H1 (cell line): ENCODE measurements at regions not wholly inside any gene's neighbourhood (a gene's known extent, or its start where the extent isn't known, plus 50 kb on each side); places are given as distances from the start of the nearest gene placed in this dataset.

Experiments used
- CTCF ChIA-PET: fragments of 300-600 bp; sonication (Branson Sonifier 250); formaldehyde crosslinking; loops from one replicate; lab custom pipeline; 2021; ENCODE audit not compliant: partially characterized antibody; lab: Charles Lee
- POLR2A ChIA-PET: fragments of 300-600 bp; sonication (Branson Sonifier 250); formaldehyde crosslinking; loops from one replicate; lab custom pipeline; 2021; ENCODE audit warnings: inconsistent platforms; ENCODE audit not compliant: partially characterized antibody; lab: Charles Lee
- DNase-seq, 2 experiments: peaks; one replicate each; pipeline versions ENCODE4 v3.0.0 to v3.0.0-alpha.2; 2010 to 2022; ENCODE audit warnings: low spot score in 2 of 2, low read depth in 1 of 2, mixed read lengths in 1 of 2
- FAIRE-seq: peaks from 2 replicates; lab custom pipeline; 2011; peaks lifted over from hg19 to GRCh38; lab: Jason Lieb, UNC
- H2AFZ ChIP-seq: 2 replicates; pipeline ENCODE4 v1.8.1; 2012; ENCODE audit warnings: low read length, inconsistent platforms
- H2AK5ac ChIP-seq: 2 replicates; pipeline ENCODE4 v1.6.1; 2013; ENCODE audit warnings: low read depth, low read length
- H2BK120ac ChIP-seq: replicated peaks from 2 replicates; pipeline ENCODE3; 2013; ENCODE audit warnings: low read depth, low read length, inconsistent platforms
- H2BK12ac ChIP-seq: 2 replicates; pipeline ENCODE4 v1.6.1; 2013; ENCODE audit warnings: low read depth, low read length
- H2BK15ac ChIP-seq: 2 replicates; pipeline ENCODE4 v1.6.1; 2013; ENCODE audit warnings: low read length
- H2BK20ac ChIP-seq: 2 replicates; pipeline ENCODE4 v1.6.1; 2013; ENCODE audit warnings: low read length
- H2BK5ac ChIP-seq: 2 replicates; pipeline ENCODE4 v1.6.1; 2013; ENCODE audit warnings: low read depth, low read length
- H3K14ac ChIP-seq: 2 replicates; pipeline ENCODE4 v1.6.1; 2013; ENCODE audit warnings: inconsistent platforms; ENCODE audit not compliant: insufficient read length
- H3K18ac ChIP-seq: 2 replicates; pipeline ENCODE4 v1.6.1; 2013; ENCODE audit warnings: low read length; ENCODE audit errors: extremely low read depth
- H3K23ac ChIP-seq: 2 replicates; pipeline ENCODE4 v1.6.1; 2013; ENCODE audit warnings: inconsistent platforms; ENCODE audit not compliant: insufficient read length
- H3K23me2 ChIP-seq: 2 replicates; pipeline ENCODE4 v1.6.1; 2013; ENCODE audit warnings: low read depth, low read length
- H3K27ac ChIP-seq: 2 replicates; pipeline ENCODE4 v1.6.1; 2011; ENCODE audit warnings: low read depth, low read length, inconsistent platforms
- H3K27me3 ChIP-seq, 4 experiments: replicated peaks in 1 of 4; 1 replicate in 1 of 4; 2 replicates in 3 of 4; pipeline versions ENCODE4 v1.6.1 to v1.8.1; 2011 to 2013; ENCODE audit warnings: low read length in 3 of 4, mild to moderate bottlenecking in 3 of 4, inconsistent platforms in 2 of 4, mixed read lengths in 2 of 4, moderate library complexity in 1 of 4; ENCODE audit not compliant: control insufficient read depth in 3 of 4, insufficient read depth in 3 of 4; ENCODE audit errors: extremely low read depth in 1 of 4
- H3K36me3 ChIP-seq, 4 experiments: 2 replicates each; pipeline versions ENCODE4 v1.6.1 to v1.8.1; 2011 to 2013; ENCODE audit warnings: mild to moderate bottlenecking in 4 of 4, low read length in 3 of 4, moderate library complexity in 2 of 4, control low read depth in 1 of 4, inconsistent platforms in 1 of 4; ENCODE audit not compliant: insufficient read depth in 4 of 4, control insufficient read depth in 2 of 4
- H3K4ac ChIP-seq: replicated peaks from 2 replicates; pipeline ENCODE3; 2013; ENCODE audit warnings: low read length, low read depth, mixed read lengths, inconsistent platforms; ENCODE audit not compliant: insufficient read length
- H3K4me1 ChIP-seq, 4 experiments: replicated peaks in 1 of 4; 1 replicate in 1 of 4; 2 replicates in 3 of 4; pipeline versions ENCODE4 v1.6.1 to v1.8.1; 2011 to 2013; ENCODE audit warnings: low read length in 3 of 4, inconsistent platforms in 2 of 4, mixed read lengths in 1 of 4; ENCODE audit not compliant: insufficient read depth in 4 of 4, control insufficient read depth in 3 of 4
- H3K4me2 ChIP-seq, 2 experiments: 2 replicates each; pipeline versions ENCODE4 v1.6.1 to v1.8.1; 2011 to 2013; ENCODE audit warnings: low read depth in 2 of 2, low read length in 2 of 2, control low read depth in 1 of 2, inconsistent platforms in 1 of 2, mild to moderate bottlenecking in 1 of 2; ENCODE audit not compliant: insufficient read depth in 1 of 2
- H3K4me3 ChIP-seq, 4 experiments: fragments of 200-600, 300-600 bp in 1 of 4; sonication (generic), shearing (Covaris generic), sonication (Bioruptor Twin) in 1 of 4; 2 replicates each; pipeline versions ENCODE4 v1.5.1 to v1.8.1; 2011 to 2016; ENCODE audit warnings: low read length in 4 of 4, low read depth in 3 of 4, control low read depth in 2 of 4, inconsistent platforms in 2 of 4, mild to moderate bottlenecking in 2 of 4, mixed read lengths in 1 of 4, moderate library complexity in 1 of 4; ENCODE audit not compliant: insufficient read depth in 2 of 4; ENCODE audit errors: extremely low read depth in 1 of 4
- H3K56ac ChIP-seq: replicated peaks from 2 replicates; pipeline ENCODE3; 2013; ENCODE audit warnings: low read depth, mild to moderate bottlenecking, mixed read lengths, low read length, inconsistent platforms; ENCODE audit not compliant: insufficient read length
- H3K79me1 ChIP-seq: 2 replicates; pipeline ENCODE4 v1.6.1; 2013; ENCODE audit warnings: low read depth, low read length, control low read depth
- H3K79me2 ChIP-seq, 2 experiments: 2 replicates each; pipeline versions ENCODE4 v1.6.1 to v1.8.1; 2012 to 2013; ENCODE audit warnings: low read length in 2 of 2, mild to moderate bottlenecking in 2 of 2, inconsistent platforms in 1 of 2; ENCODE audit not compliant: insufficient read depth in 2 of 2, control insufficient read depth in 1 of 2
- H3K9ac ChIP-seq, 4 experiments: replicated peaks in 1 of 4; 1 replicate in 1 of 4; 2 replicates in 3 of 4; pipeline versions ENCODE4 v1.6.1 to v1.8.1; 2011 to 2013; ENCODE audit warnings: low read depth in 3 of 4, low read length in 3 of 4, control low read depth in 2 of 4, mild to moderate bottlenecking in 2 of 4, moderate library complexity in 2 of 4, inconsistent platforms in 1 of 4; ENCODE audit errors: extremely low read depth in 1 of 4
- H3K9me3 ChIP-seq, 2 experiments: 2 replicates each; pipeline versions ENCODE4 v1.6.1 to v1.8.1; 2012 to 2013; ENCODE audit warnings: mild to moderate bottlenecking in 2 of 2, moderate library complexity in 2 of 2, control low read depth in 1 of 2, inconsistent platforms in 1 of 2, low read depth in 1 of 2, low read length in 1 of 2, mixed read lengths in 1 of 2; ENCODE audit not compliant: insufficient read depth in 2 of 2
- H4K20me1 ChIP-seq, 2 experiments: replicated peaks in 1 of 2; 2 replicates each; pipeline versions ENCODE3 to v1.8.1; 2011 to 2013; ENCODE audit warnings: inconsistent platforms in 2 of 2, low read length in 2 of 2, mild to moderate bottlenecking in 1 of 2; ENCODE audit not compliant: insufficient read depth in 2 of 2, control insufficient read depth in 1 of 2
- H4K5ac ChIP-seq: 2 replicates; pipeline ENCODE4 v1.6.1; 2013; ENCODE audit warnings: low read length, low read depth, mixed read lengths, inconsistent platforms; ENCODE audit not compliant: insufficient read length
- H4K8ac ChIP-seq: 2 replicates; pipeline ENCODE4 v1.8.0; 2013; ENCODE audit warnings: mild to moderate bottlenecking, moderate library complexity, low read length, inconsistent platforms; ENCODE audit not compliant: insufficient read depth; ENCODE audit errors: extremely low read depth
- H4K91ac ChIP-seq: replicated peaks from 2 replicates; pipeline ENCODE3; 2013; ENCODE audit warnings: low read length, mixed read lengths, inconsistent platforms; ENCODE audit not compliant: insufficient read length
- CHD2 ChIP-seq: IDR thresholded peaks from 2 replicates; pipeline ENCODE4 v1.6.1; 2012; ENCODE audit warnings: low read length, improper control_type of control experiment
- EP300 ChIP-seq, 2 experiments: IDR thresholded peaks; 1 replicate in 1 of 2; 2 replicates in 1 of 2; pipeline ENCODE4 v1.6.1; 2011 to 2012; ENCODE audit warnings: low read depth in 2 of 2, low read length in 2 of 2, mild to moderate bottlenecking in 2 of 2, borderline replicate concordance in 1 of 2, inconsistent platforms in 1 of 2, moderate library complexity in 1 of 2
- FOSL1 ChIP-seq: IDR thresholded peaks from 2 replicates; pipeline ENCODE4 v1.6.1; 2011; ENCODE audit warnings: mild to moderate bottlenecking, low read depth, low read length, moderate library complexity; ENCODE audit not compliant: insufficient read depth
- JUND ChIP-seq: IDR thresholded peaks from 2 replicates; pipeline ENCODE4 v1.6.1; 2011; ENCODE audit warnings: mild to moderate bottlenecking, improper control_type of control experiment, low read length
- POLR2AphosphoS5 ChIP-seq: IDR thresholded peaks from 2 replicates; pipeline ENCODE4 v1.6.1; 2011; ENCODE audit warnings: low read depth, low read length
- POU5F1 ChIP-seq: IDR thresholded peaks from 2 replicates; pipeline ENCODE4 v1.6.1; 2011; ENCODE audit warnings: low read depth, mild to moderate bottlenecking, low read length, moderate library complexity
- SUZ12 ChIP-seq: fragments of 200-600 bp; sonication (generic); IDR thresholded peaks from 2 replicates; pipeline ENCODE4 v1.6.1; 2012; ENCODE audit warnings: mild to moderate bottlenecking, inconsistent platforms, low read length, moderate library complexity, mixed read lengths
- TAF7 ChIP-seq: optimal IDR thresholded peaks from 2 replicates; pipeline ENCODE3; 2011; ENCODE audit warnings: low read depth, mild to moderate bottlenecking, inconsistent platforms, low read length, moderate library complexity, borderline replicate concordance
- WGBS, 2 experiments: shearing (Covaris generic) in 1 of 2; methylation state at CpG; one replicate each; pipeline versions ENCODE4 v1.1.6 to v1.1.7; 2013 to 2015; ENCODE audit warnings: low lambda C conversion rate in 2 of 2, mixed read lengths in 2 of 2, inconsistent platforms in 1 of 2, low coverage in 1 of 2, missing lambda C conversion rate in 1 of 2; ENCODE audit not compliant: insufficient replicate concordance in 2 of 2, insufficient coverage in 1 of 2, insufficient read length in 1 of 2; ENCODE audit errors: extremely low coverage in 1 of 2, missing lambda C conversion rate in 1 of 2; 5-methylcytosine and 5-hydroxymethylcytosine counted together
- TF ChIP-seq, protein P1 (sequence below): IDR thresholded peaks from 2 replicates; pipeline ENCODE4 v1.6.1; 2012; ENCODE audit warnings: low read length, inconsistent platforms
- TF ChIP-seq, protein P2 (sequence below), 3 experiments: IDR thresholded peaks; 1 replicate in 2 of 3; 2 replicates in 1 of 3; pipeline versions ENCODE4 v1.5.1 to v1.6.1; 2011; ENCODE audit warnings: low read length in 3 of 3, mild to moderate bottlenecking in 3 of 3, inconsistent platforms in 2 of 3, low read depth in 1 of 3, moderate library complexity in 1 of 3; ENCODE audit not compliant: insufficient read depth in 1 of 3; ENCODE audit errors: control extremely low read depth in 1 of 3

DNA sequence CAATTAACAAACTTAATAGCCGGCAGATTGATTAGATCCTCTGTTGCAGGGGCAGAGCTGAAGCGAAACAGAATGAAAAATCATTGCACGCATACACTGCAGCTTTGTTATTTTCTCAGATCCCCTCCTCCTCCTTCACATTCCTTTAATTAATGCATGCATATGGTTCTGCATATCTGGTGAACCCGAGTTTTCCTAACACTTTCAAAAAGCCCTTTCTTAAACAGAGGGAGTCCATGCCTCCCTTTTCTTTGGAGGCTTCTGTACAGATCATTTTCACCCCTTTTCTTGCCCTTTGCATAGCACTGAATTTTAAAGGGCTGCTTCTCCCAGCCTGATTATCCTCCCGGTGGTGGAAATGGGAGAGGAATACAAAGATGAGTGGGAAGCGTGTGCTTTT, 136.6 kb upstream of the TBCA start:
- no peak overlapping the region for H2AK5ac ChIP-seq
- FAIRE-seq, result no peak
- CTCF ChIA-PET, result interaction anchor here (1.0 kb wide), 1 partner anchor 45 kb away, joined by 3 read pairs; no protein-coding TSS in a partner anchor
- TF ChIP-seq JUND, result no peak
- TF ChIP-seq SUZ12, result no peak
- TF ChIP-seq, protein P1, sequence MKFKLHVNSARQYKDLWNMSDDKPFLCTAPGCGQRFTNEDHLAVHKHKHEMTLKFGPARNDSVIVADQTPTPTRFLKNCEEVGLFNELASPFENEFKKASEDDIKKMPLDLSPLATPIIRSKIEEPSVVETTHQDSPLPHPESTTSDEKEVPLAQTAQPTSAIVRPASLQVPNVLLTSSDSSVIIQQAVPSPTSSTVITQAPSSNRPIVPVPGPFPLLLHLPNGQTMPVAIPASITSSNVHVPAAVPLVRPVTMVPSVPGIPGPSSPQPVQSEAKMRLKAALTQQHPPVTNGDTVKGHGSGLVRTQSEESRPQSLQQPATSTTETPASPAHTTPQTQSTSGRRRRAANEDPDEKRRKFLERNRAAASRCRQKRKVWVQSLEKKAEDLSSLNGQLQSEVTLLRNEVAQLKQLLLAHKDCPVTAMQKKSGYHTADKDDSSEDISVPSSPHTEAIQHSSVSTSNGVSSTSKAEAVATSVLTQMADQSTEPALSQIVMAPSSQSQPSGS, result no peak
- TF ChIP-seq EP300 (IDR thresholded peaks at IDR 0.05; ENCODE audit: borderline replicate concordance in 1 of 2, low read depth in 2 of 2, low read length in 2 of 2), result no peak
- no peak for TF ChIP-seq TAF7
- TF ChIP-seq FOSL1, result no peak
- no peak for TF ChIP-seq POU5F1
- TF ChIP-seq, protein P2, sequence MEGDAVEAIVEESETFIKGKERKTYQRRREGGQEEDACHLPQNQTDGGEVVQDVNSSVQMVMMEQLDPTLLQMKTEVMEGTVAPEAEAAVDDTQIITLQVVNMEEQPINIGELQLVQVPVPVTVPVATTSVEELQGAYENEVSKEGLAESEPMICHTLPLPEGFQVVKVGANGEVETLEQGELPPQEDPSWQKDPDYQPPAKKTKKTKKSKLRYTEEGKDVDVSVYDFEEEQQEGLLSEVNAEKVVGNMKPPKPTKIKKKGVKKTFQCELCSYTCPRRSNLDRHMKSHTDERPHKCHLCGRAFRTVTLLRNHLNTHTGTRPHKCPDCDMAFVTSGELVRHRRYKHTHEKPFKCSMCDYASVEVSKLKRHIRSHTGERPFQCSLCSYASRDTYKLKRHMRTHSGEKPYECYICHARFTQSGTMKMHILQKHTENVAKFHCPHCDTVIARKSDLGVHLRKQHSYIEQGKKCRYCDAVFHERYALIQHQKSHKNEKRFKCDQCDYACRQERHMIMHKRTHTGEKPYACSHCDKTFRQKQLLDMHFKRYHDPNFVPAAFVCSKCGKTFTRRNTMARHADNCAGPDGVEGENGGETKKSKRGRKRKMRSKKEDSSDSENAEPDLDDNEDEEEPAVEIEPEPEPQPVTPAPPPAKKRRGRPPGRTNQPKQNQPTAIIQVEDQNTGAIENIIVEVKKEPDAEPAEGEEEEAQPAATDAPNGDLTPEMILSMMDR (IDR thresholded peaks at IDR 0.05; ENCODE audit: control extremely low read depth in 1 of 3, insufficient read depth in 1 of 3, low read depth in 1 of 3, low read length in 3 of 3), result no peak
- no peak for TF ChIP-seq CHD2
- no peak for TF ChIP-seq POLR2AphosphoS5

More for the DNA sequence above, 136.6 kb upstream of the TBCA start:
- 63% methylated on average over 6 of the region's 6 CpGs; no CpG with 5 or more reads in 1 of the 2 experiments for WGBS, 2 experiments
- Histone ChIP-seq H4K91ac (no peak overlapping the region), H2BK15ac (no peak overlapping the region), H3K79me2 (no peaks in the 10 kb centered on the region), H3K18ac (no peak overlapping the region), H2BK5ac (no peak overlapping the region), H2BK20ac (no peak overlapping the region), H4K20me1 (no peaks in the 10 kb centered on the region), H4K8ac (no peak overlapping the region), H3K27ac (no peak overlapping the region), H2BK120ac (no peak overlapping the region), H3K4me3 (no peak overlapping the region), H2AFZ (no peak overlapping the region), H2BK12ac (no peak overlapping the region), H4K5ac (no peak overlapping the region), H3K36me3 (no peaks in the 10 kb centered on the region), H3K23ac (no peak overlapping the region), H3K14ac (no peak overlapping the region), H3K4me2 (no peak overlapping the region), H3K23me2 (no peaks in the 10 kb centered on the region), H3K27me3 (no peaks in the 10 kb centered on the region; a peak in 2 of 7 replicates), H3K9me3 (0 out of 4 replicates have a peak, but pooled peaks cover 0 to 2% of the 10 kb centered on the region in 2 experiments), H3K9ac (no peak overlapping the region), H3K79me1 (no peaks in the 10 kb centered on the region), H3K4me1 (peaks cover 0 to 3% (median 0%) of the 10 kb centered on the region in 4 experiments; a peak in 3 of 7 replicates), H3K56ac (no peak overlapping the region), H3K4ac (no peak overlapping the region)
- POLR2A ChIA-PET, result no interaction called here
- no peak for DNase-seq
